OCI-M2 (cell line): ENCODE measurements at regions not wholly inside any gene's neighbourhood (a gene's known extent, or its start where the extent isn't known, plus 50 kb on each side); places are given as distances from the start of the nearest gene placed in this dataset.

Source experiments
- DNase-seq: peaks from one replicate; lab custom pipeline; 2025; ENCODE audit not compliant: unreplicated experiment; lab: John Stamatoyannopoulos, UW

- DNase-seq = no peak
These were observed 138.0 kb upstream of the SMAD3 start for GRCh38 chr15:66927201-66928077.

- DNase-seq = no peak
These were observed 137.3 kb upstream of the SMAD3 start for GRCh38 chr15:66928101-66928500.

GRCh38 chr15:66928784-66929183 is 136.6 kb upstream of the SMAD3 start:
- DNase-seq = no peak

- no peak for DNase-seq
These were observed 135.5 kb upstream of the SMAD3 start for GRCh38 chr15:66929843-66930402.

- peak; percentile 74 for DNase-seq
These were observed 133.4 kb upstream of the SMAD3 start for GRCh38 chr15:66931768-66932633.

- DNase-seq = no peak
These were observed 132.8 kb upstream of the SMAD3 start for GRCh38 chr15:66932634-66933024.

GRCh38 chr15:66933932-66934867 is 131.2 kb upstream of the SMAD3 start:
- DNase-seq = no peak

GRCh38 chr15:66934868-66935520 is 130.4 kb upstream of the SMAD3 start:
- no peak for DNase-seq

GRCh38 chr15:66935688-66936087 is 129.7 kb upstream of the SMAD3 start:
- DNase-seq = no peak

GRCh38 chr15:66936109-66936860 is 129.1 kb upstream of the SMAD3 start:
- DNase-seq = no peak

- DNase-seq = no peak
These were observed 128.4 kb upstream of the SMAD3 start for GRCh38 chr15:66936861-66937582.

- DNase-seq = no peak
These were observed 127.8 kb upstream of the SMAD3 start for GRCh38 chr15:66937588-66937987.

- no peak for DNase-seq
These were observed 127.1 kb upstream of the SMAD3 start for GRCh38 chr15:66938114-66938830.

GRCh38 chr15:66939016-66939415 is 126.4 kb upstream of the SMAD3 start:
- DNase-seq = no peak

- DNase-seq = no peak
These were observed 125.9 kb upstream of the SMAD3 start for GRCh38 chr15:66939451-66940023.

- no peak for DNase-seq
These were observed 125.0 kb upstream of the SMAD3 start for GRCh38 chr15:66940368-66940767.

- DNase-seq = no peak
These were observed 124.2 kb upstream of the SMAD3 start for GRCh38 chr15:66941108-66941711.
